ENCODE measurements at regions not wholly inside any gene's neighbourhood (a gene's known extent, or its start where the extent isn't known, plus 50 kb on each side); places are given as distances from the start of the nearest gene placed in this dataset.

DNA sequence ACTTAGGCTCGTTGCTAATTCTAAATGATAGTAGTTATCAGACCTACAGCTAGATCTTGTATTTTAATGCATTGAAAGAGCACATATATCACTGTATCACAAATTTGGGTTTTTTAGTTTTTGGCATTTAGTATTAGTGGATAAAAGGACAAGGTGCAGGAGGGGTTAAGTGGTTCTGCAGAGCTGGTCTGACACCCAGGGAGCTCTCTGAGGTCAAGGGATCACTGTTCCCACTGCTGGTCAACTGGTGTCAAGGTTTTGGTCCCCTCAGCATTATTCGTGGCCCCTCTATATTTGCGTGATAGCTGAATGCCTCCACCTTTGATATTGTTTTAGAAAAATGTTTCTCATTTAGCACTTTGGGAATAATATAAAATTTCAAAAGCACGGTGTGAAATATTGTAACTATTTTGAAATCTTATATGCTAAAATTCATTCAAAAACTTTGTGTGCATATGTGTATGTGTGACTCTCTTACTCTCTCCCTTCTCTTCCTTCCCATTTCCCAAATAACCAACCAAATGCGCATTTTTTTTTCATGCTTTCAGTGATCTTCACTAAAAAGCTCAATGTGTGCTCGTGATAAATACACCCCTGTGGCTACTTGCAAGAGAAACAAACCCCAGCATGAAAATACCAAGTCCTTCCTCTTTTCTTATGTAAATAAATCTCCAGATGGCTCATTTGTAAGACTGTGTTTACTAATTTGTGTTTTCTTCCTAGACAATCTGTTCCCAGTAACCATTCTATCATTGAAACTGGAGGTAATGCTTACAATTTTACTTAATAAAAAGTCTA lies 309.2 kb downstream of the FGFR2 start:
- H3K27ac Mint-ChIP-seq (ENCODE audit: unreplicated experiment) = no peak overlapping the region
- peaks cover 36% of the 10 kb centered on the region for H3K4me1 Mint-ChIP-seq
- no peaks in the 10 kb centered on the region for H3K27me3 Mint-ChIP-seq (ENCODE audit: low read depth)
- H3K36me3 Mint-ChIP-seq (ENCODE audit: low read depth) = no peaks in the 10 kb centered on the region
- H3K4me3 Mint-ChIP-seq = no peak overlapping the region
- TF ChIP-seq, protein P1, sequence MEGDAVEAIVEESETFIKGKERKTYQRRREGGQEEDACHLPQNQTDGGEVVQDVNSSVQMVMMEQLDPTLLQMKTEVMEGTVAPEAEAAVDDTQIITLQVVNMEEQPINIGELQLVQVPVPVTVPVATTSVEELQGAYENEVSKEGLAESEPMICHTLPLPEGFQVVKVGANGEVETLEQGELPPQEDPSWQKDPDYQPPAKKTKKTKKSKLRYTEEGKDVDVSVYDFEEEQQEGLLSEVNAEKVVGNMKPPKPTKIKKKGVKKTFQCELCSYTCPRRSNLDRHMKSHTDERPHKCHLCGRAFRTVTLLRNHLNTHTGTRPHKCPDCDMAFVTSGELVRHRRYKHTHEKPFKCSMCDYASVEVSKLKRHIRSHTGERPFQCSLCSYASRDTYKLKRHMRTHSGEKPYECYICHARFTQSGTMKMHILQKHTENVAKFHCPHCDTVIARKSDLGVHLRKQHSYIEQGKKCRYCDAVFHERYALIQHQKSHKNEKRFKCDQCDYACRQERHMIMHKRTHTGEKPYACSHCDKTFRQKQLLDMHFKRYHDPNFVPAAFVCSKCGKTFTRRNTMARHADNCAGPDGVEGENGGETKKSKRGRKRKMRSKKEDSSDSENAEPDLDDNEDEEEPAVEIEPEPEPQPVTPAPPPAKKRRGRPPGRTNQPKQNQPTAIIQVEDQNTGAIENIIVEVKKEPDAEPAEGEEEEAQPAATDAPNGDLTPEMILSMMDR (conservative IDR thresholded peaks at IDR 0.05) = no peak
- no peak for DNase-seq (ENCODE audit: low read depth, low spot score)
- no peaks in the 10 kb centered on the region for H3K9me3 Mint-ChIP-seq

DNA sequence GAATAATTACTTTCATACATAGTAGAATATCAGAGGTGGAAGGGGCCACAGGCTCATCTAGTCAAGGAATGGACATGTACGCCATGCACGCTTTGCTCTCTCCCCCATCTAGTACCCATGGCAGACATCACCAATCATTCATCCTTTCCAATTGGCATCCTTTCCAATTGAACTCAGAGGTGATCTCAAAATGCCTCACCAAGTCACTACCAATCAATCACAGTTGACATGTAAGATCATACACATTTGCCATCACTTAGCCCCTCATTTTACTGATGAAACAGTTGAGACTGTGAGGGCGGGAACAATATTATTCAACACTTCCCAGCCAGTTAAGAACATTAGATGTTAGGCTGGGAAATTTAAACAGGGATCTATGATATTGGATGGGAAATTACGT lies 308.4 kb downstream of the FGFR2 start:
- H3K4me1 Mint-ChIP-seq = peaks cover 32% of the 10 kb centered on the region
- TF ChIP-seq, protein P1 (conservative IDR thresholded peaks at IDR 0.05) = no peak
- DNase-seq (ENCODE audit: low read depth, low spot score) = no peak
- H3K36me3 Mint-ChIP-seq (ENCODE audit: low read depth) = no peaks in the 10 kb centered on the region
- H3K4me3 Mint-ChIP-seq = no peak overlapping the region
- H3K9me3 Mint-ChIP-seq = no peaks in the 10 kb centered on the region
- H3K27me3 Mint-ChIP-seq (ENCODE audit: low read depth) = no peaks in the 10 kb centered on the region
- no peak overlapping the region for H3K27ac Mint-ChIP-seq (ENCODE audit: unreplicated experiment)

DNA sequence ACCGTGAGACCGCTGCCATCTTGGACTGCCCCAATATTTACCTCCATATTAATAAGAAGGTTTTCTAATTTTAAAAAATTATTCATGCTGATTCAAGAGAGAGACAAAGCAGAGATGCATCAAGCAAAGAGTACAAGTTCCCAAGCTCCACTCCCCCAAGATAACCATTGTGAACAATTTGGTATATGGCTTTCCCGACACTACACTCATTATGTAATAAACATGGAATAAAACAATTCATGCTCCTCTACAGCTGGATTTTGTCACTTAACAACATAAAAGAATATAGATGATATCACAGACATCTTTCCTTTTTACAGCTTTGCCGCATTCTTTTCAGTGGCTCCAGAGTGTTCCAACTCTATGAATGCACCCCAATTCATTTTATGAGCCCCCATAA lies 307.6 kb downstream of the FGFR2 start:
- Mint-ChIP-seq H3K36me3 (ENCODE audit: low read depth) (no peaks in the 10 kb centered on the region), H3K9me3 (no peaks in the 10 kb centered on the region), H3K27ac (ENCODE audit: unreplicated experiment) (no peak overlapping the region), H3K4me1 (peaks cover 25% of the 10 kb centered on the region), H3K4me3 (no peak overlapping the region), H3K27me3 (ENCODE audit: low read depth) (no peaks in the 10 kb centered on the region)
- DNase-seq (ENCODE audit: low read depth, low spot score) = no peak
- TF ChIP-seq, protein P1 (conservative IDR thresholded peaks at IDR 0.05) = no peak

DNA sequence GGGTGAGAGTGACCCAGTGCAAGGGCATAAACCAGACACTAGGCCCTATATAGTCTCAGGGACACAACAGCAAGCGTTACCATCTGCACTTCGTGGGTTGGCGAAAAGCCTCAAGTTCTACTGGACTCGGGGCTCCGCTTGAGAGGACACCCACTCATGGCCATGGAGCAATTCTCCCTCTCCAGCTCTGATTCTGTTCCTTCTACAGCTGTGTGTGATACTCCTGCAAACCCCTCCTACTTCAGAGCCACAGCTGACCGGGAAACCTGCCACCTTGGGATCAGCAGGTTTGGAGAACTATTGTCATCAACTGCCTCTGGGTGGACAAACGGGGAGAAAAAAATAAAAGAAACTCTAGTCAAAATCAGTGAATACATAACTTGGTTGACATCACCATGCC lies 306.9 kb downstream of the FGFR2 start:
- Mint-ChIP-seq H3K27me3 (ENCODE audit: low read depth) (no peaks in the 10 kb centered on the region), H3K36me3 (ENCODE audit: low read depth) (no peaks in the 10 kb centered on the region), H3K4me3 (no peak overlapping the region), H3K9me3 (no peaks in the 10 kb centered on the region), H3K4me1 (peaks cover 25% of the 10 kb centered on the region), H3K27ac (ENCODE audit: unreplicated experiment) (no peak overlapping the region)
- no peak for DNase-seq (ENCODE audit: low read depth, low spot score)
- TF ChIP-seq, protein P1 (conservative IDR thresholded peaks at IDR 0.05) = no peak

DNA sequence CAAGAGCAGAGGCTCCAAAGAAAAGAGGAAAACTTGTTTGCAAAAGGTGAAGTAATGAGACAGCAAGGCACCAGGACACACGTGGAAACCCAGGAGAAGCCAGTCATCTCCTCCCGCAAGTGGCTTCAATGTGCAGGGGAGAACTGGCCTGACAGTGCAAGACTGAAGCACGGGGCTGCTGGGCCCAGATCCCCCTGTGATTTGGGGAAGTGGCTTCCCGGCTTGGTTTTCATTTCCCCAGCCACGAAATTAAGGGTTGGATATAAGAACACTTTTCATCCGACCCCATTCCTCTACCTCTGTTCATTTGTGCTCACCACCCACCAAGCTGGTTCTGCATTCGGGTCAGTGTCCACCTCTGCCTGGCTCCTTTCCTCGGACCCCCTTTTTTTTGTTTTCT lies 306.4 kb downstream of the FGFR2 start:
- Mint-ChIP-seq H3K27me3 (ENCODE audit: low read depth) (no peaks in the 10 kb centered on the region), H3K9me3 (no peaks in the 10 kb centered on the region), H3K4me1 (peaks cover 25% of the 10 kb centered on the region), H3K36me3 (ENCODE audit: low read depth) (no peaks in the 10 kb centered on the region), H3K4me3 (no peak overlapping the region), H3K27ac (ENCODE audit: unreplicated experiment) (no peak overlapping the region)
- TF ChIP-seq, protein P1 (conservative IDR thresholded peaks at IDR 0.05) = no peak
- DNase-seq (ENCODE audit: low read depth, low spot score) = no peak
